ENCODE measurements at regions not wholly inside any gene's neighbourhood (a gene's known extent, or its start where the extent isn't known, plus 50 kb on each side); places are given as distances from the start of the nearest gene placed in this dataset.

- TF ChIP-seq POLR2A (IDR thresholded peaks at IDR 0.05) (no peak), EP300 (IDR thresholded peaks at IDR 0.05) (no peak), CTCF (IDR thresholded peaks at IDR 0.05) (no peak), POLR2AphosphoS5 (IDR thresholded peaks at IDR 0.05) (no peak)
- H3K36me3 ChIP-seq, result no peaks in the 10 kb centered on the region
- no peak for DNase-seq
- WGBS, 5 donors, result 86 to 90% (median 89%) methylated on average over 15 of the region's 15 CpGs
- intact Hi-C loops (cut with DNase I; ENCODE audit: low total_unique reads), result no loop called here
- H3K4me1 ChIP-seq, result no peaks in the 10 kb centered on the region
- no peak overlapping the region for H3K27ac ChIP-seq
- no peaks in the 10 kb centered on the region for H3K9me3 ChIP-seq
- H3K4me3 ChIP-seq, result no peak overlapping the region
- H3K27me3 ChIP-seq, result peaks cover 0 to 48% (median 0%) of the 10 kb centered on the region in 3 donors
These were observed 103.9 kb upstream of the TMEM132D start for GRCh38 chr12:130007771-130008170.

GRCh38 chr12:130008241-130008640 is 104.4 kb upstream of the TMEM132D start:
- H3K4me1 ChIP-seq, result no peaks in the 10 kb centered on the region
- no peak overlapping the region for H3K4me3 ChIP-seq
- 63 to 72% (median 67%) methylated on average over 10 of the region's 10 CpGs for WGBS, 5 donors
- intact Hi-C loops (cut with DNase I; ENCODE audit: low total_unique reads), result no loop called here
- DNase-seq, result no peak
- H3K27me3 ChIP-seq, result peaks cover 0 to 51% (median 0%) of the 10 kb centered on the region in 3 donors
- H3K36me3 ChIP-seq, result no peaks in the 10 kb centered on the region
- no peaks in the 10 kb centered on the region for H3K9me3 ChIP-seq
- no peak overlapping the region for H3K27ac ChIP-seq
- TF ChIP-seq EP300 (IDR thresholded peaks at IDR 0.05) (no peak), POLR2AphosphoS5 (IDR thresholded peaks at IDR 0.05) (no peak), CTCF (IDR thresholded peaks at IDR 0.05) (no peak), POLR2A (IDR thresholded peaks at IDR 0.05) (no peak)

GRCh38 chr12:130009961-130010360 is 106.1 kb upstream of the TMEM132D start:
- H3K4me3 ChIP-seq, result no peak overlapping the region
- no peaks in the 10 kb centered on the region for H3K9me3 ChIP-seq
- no peak overlapping the region for H3K27ac ChIP-seq
- intact Hi-C loops (cut with DNase I; ENCODE audit: low total_unique reads), result no loop called here
- no peak for DNase-seq
- peaks cover 0 to 4% (median 0%) of the 10 kb centered on the region in 4 donors for H3K4me1 ChIP-seq
- 76 to 85% (median 83%) methylated on average over 14 to 16 of the region's 16 CpGs for WGBS, 5 donors
- no peaks in the 10 kb centered on the region for H3K36me3 ChIP-seq
- peaks cover 0 to 66% (median 13%) of the 10 kb centered on the region in 3 donors for H3K27me3 ChIP-seq
- TF ChIP-seq POLR2A (IDR thresholded peaks at IDR 0.05) (no peak), EP300 (IDR thresholded peaks at IDR 0.05) (no peak), CTCF (IDR thresholded peaks at IDR 0.05) (no peak), POLR2AphosphoS5 (IDR thresholded peaks at IDR 0.05) (no peak)

- intact Hi-C loops (cut with DNase I; ENCODE audit: low total_unique reads), result no loop called here
- Histone ChIP-seq H3K27ac (no peak overlapping the region), H3K9me3 (no peaks in the 10 kb centered on the region), H3K4me3 (no peak overlapping the region), H3K4me1 (peaks cover 0 to 4% (median 0%) of the 10 kb centered on the region in 4 donors), H3K27me3 (peaks cover 0 to 84% (median 14%) of the 10 kb centered on the region in 3 donors), H3K36me3 (no peaks in the 10 kb centered on the region)
- WGBS, 5 donors, result 70 to 77% (median 74%) methylated on average over 13 of the region's 13 CpGs
- TF ChIP-seq EP300 (IDR thresholded peaks at IDR 0.05), result no peak
- no peak for TF ChIP-seq POLR2AphosphoS5 (IDR thresholded peaks at IDR 0.05)
- TF ChIP-seq POLR2A (IDR thresholded peaks at IDR 0.05), result no peak
- no peak for TF ChIP-seq CTCF (IDR thresholded peaks at IDR 0.05)
- DNase-seq, result no peak
These were observed 108.0 kb upstream of the TMEM132D start for GRCh38 chr12:130011611-130012385.

Measured in stomach (tissue), 8 donors.